HG03060 (cell line): ENCODE measurements at regions not wholly inside any gene's neighbourhood (a gene's known extent, or its start where the extent isn't known, plus 50 kb on each side); places are given as distances from the start of the nearest gene placed in this dataset.

Source experiments
- ATAC-seq: cut with Tn5 transposase; IDR thresholded peaks from one replicate; pipeline ENCODE4 v1.9.1; 2021; ENCODE audit warnings: low read depth, moderate number of reproducible peaks; ENCODE audit not compliant: unreplicated experiment

DNA sequence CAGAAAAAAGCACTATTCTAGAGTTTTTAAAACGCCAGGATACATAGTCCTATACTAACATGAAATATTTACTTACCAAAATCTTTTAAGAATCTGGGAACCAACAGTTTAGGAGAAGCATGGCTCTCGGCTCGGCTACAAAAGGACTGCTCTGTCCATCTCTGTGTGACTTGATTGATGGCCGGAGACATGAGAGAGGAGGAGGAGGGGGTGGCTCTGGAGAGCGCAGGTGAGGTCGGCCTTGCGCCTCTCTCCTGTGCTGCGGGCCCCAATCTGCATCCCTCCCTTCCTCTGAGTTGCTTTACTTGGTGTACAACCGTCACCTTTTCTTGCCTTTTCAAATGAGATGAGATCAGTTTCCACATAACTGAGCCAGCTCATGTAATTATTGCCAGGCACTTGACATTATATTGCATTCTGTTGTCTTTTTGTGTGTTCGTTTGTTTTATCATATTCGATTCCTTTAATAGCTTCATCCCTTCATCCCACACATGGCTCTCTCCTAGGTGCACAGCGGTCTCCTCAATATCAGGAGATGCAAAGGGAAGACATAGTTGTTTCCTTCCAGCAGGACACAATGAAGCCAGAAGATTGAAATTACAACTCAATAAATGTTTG, 87.8 kb upstream of the KLF6 start:
- no peak for ATAC-seq

DNA sequence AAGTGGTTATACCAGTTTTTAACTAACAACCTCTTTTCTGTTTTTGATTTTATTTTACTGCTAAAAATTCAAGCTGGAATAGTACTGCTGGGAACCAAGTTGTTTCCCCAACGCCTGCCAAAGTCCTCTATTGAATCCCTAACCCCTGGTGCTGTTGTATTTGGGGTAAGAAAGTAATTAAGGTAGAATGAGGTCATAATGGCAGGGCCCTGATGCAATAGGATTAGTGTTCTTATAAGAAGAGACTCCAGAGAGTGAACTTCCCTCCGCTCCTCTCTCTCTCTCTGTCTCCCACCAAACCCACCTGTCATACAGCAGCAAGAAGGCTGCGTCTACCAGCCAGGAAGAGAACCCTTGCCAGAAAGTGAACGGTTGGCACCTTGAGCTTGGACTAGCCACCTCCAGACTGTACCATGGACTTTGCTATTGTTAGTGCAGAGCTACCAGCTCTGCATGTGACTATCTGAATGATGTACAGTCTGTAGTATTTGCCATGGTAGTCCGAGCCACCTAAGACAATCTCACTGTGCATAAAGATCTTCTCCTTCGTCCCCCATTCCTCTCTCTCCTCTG, 86.5 kb upstream of the KLF6 start:
- ATAC-seq, result no peak

GRCh38 chr10:3869036-3869435, 84.0 kb upstream of the KLF6 start:
- ATAC-seq, result no peak

DNA sequence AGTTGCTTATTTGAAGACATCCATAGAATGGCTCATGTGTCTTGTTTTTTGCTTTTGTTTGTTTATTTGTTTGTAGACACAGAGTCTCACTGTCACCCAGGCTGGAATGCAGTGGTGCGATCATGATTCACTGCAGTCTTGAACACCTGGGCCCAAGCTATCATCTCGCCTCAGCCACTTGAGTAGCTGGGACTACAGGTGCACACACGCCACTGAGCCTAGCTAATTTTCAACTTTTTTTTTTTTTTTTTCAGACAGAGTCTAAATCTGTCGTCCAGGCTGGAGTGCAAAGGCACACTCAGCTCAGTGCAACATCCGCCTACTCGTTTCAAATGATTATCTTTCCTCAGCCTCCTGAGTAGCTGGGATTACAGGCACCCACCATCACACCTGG, 83.3 kb upstream of the KLF6 start:
- ATAC-seq, result no peak

DNA sequence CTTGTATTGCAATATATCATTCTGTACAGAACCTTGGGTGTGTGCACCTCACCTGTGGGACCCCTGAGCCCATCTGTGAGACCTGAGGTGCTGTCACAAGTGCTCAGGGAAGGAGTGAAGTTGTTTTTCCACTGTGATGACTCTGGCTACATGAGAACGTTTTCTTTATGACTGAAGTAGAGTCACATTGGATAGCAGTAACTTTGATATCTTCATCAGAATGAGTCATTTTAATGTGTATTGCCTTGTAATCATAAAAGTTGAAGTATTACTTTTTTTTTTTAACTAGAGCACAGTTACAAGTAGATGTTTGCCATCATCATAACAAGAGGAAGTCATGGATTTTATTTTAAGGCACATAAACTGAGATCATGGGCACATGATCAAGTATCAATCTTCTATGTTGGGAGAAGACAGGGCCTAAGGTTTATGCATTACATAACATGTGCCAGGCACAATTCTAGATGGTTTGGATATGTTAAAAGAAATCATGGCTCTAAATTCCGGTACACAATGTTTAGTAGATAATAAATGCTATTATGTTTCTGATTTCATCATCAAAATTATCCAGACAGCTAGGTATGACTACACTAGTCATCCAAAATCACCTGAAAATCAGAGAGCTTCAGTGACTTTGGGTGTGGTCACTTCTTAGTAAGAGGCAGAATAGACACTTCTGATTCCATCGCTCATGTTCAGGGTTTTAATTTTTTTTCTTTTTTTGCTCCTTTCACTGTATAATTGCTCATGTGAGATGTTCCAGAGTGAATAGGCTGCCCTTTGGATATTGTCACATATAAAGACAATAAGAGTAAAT, 82.7 kb upstream of the KLF6 start:
- ATAC-seq, result no peak

GRCh38 chr10:3866332-3866731, 81.3 kb upstream of the KLF6 start:
- ATAC-seq, result no peak

- ATAC-seq, result no peak
Measured at GRCh38 chr10:3865565-3865964, 80.6 kb upstream of the KLF6 start.

- no peak for ATAC-seq
Measured at GRCh38 chr10:3861795-3862194, 76.8 kb upstream of the KLF6 start.

DNA sequence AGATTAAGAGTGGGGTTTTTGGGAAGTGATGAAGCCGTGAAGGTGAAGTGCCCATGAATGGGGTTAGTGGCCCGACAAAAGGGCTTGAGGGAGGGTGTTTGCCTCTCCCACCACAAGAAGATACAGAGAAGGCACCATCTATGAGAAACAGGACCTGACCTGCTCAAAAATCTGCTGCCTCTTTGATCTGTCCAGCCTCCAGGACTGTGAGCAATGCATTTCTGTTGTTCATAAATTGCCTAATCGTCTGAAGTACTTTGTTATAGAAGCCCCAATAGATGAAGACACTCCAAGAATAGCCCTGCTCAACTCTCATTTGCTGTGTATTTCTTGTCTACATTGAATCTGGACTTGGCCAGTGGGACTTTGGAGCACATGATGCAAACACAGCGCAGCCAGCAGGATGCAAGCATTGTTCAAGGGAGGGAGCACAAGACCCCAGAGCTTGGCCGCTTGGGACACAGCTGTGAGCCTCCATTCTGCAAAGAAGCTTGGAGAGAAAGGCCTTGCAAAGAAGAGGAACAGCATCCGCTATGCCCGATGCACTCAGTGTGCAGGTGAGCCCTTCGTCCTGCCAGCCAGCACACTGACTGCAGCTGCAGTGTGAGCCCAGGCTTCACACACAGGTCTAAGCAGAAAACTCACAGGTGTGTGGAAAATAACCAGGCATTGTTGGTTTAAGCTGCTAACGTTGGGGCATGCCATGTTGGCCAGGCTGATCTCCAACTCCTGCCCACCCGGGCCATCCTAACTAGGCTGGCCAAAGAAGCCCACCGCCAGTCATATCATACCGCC, 73.2 kb upstream of the KLF6 start:
- ATAC-seq, result no peak

GRCh38 chr10:3857318-3857717, 72.3 kb upstream of the KLF6 start:
- ATAC-seq, result no peak

DNA sequence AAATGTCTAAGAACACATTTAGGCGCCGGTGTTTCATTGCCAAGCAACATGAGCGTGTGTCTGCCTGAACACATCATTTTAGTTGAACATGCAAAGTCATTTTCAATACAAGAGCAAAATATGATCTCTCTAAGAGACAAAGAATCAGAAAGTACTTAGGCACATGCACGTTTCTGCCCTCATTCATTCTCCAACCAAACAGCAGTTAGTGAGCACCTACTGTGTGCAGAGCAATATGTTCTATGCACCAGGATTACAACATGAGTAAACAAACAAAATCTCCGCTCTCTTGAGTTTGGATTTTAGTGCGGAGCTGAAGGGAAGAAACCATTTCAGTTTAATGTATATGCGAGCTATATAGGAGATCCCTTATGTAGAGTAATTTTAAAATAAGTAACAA, 71.6 kb upstream of the KLF6 start:
- ATAC-seq, result no peak

GRCh38 chr10:3853547-3854303, 68.7 kb upstream of the KLF6 start:
- no peak for ATAC-seq

GRCh38 chr10:3853016-3853415, 68.0 kb upstream of the KLF6 start:
- ATAC-seq, result no peak

DNA sequence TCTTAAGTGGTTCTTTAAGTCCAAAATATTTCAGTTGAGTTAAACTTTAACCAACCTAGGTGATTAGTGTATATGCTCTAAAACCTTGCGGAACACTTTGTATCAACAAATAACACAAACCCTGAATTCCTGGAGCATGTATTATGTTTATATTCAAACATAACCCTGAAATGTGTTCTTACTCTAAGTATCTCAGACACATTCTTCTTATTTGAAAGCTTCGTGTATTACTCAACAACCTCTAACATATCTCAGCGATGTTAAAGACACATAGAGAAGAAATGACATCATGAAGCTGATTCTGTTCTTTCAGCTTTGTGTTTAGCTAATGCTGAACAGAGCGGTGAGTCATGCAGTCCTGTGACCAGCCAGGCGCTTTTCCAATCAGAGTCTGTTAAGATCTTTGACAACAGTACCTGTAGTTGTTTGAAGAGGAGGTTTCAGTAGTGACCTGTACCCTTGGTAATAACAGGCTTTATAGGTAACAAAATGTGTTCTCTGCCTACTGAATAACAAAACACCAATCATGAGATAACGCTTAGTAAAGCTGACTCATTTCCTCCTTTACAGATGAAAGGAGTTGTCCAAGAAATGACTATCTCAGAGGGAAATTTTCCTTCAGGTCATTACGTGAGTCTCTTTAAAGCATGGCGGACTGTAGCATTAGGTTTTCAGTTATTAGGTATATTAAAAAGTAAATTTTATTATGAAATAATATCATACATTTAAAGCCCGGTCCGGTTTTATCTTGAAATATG, 67.3 kb upstream of the KLF6 start:
- peak; percentile 87 for ATAC-seq

DNA sequence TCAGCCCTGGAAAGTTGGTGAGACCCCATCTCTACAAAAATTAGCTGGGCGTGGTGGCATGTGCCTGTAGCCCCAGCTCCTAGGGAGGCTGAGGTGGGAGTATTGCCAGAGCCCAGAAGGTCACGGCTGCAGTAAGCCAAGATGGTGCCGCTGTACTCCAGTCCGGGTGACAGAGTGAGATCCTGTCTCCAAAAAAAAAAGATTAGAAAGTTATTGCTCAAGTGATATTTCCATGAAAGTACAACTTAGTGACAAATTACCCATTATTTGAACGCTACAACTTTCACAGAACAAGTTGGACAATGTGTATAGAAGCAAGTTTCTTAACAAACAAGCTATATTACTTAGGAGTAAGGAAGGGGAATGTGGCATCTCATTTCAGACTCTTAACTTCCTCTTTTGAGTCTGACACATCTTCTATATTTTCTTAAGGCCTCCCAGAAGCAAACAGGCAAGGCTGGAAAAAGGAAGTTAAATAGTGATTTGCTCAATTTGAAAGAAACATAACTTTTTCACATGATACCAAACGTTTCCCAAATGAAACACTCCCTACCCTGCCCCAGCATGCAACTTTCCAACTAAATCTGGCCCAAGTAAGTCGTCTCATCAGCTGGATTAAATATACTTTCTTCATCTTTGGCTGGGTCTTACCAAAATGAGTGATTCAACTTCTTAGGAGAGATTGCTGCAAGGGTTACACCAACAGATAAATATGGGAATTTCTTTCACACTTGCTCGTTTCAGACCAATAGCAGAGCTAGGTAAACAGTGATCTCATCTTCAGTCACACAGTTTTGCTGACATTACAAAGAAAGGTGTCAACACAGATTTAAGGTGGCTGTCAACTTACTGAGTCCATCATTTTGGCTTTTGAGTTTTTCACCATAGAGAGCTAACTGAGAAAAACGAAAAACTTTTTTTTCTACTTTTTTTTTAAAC, 66.3 kb upstream of the KLF6 start:
- no peak for ATAC-seq

- ATAC-seq, result no peak
Measured at GRCh38 chr10:3848775-3849635, 64.0 kb upstream of the KLF6 start.

DNA sequence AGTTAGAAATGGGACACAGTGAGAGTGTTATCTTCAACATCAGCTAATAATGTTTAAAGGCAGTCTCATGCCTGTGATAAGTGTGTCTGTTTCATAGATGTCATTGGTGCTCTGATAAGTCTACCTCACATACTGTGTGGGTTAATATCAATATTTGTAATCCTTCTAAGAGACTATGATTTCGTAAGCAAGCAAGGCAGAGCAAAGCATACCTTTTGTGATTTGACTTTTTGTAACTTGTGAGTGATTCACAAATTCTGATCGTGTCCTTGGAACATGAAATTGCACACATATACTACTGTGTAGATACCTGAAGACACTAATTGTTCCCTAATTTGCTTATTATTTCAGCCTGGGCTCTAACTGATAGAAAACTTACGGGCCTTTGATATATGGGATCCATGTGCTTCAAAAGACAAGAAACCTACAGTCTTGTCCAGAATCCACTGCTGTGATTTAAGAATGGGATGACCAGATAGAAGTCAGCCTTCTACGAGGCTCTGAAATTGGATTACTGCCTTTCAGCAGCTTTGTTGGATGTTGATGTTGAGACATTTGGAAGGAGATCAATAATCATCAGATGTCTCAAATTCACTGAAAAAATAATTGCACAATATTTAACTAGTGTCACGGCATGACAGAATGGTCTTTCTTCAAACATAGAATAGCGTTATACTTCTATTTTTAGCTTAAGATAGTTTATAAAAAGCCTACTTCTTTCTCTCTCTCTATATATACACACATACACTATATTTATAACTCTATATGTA, 63.2 kb upstream of the KLF6 start:
- no peak for ATAC-seq
